CD4-positive, alpha-beta memory T cell (primary cell): ENCODE measurements at regions not wholly inside any gene's neighbourhood (a gene's known extent, or its start where the extent isn't known, plus 50 kb on each side); places are given as distances from the start of the nearest gene placed in this dataset.

Source experiments
- CTCF ChIA-PET: fragments of 350-600 bp; sonication (Branson Sonifier 250); formaldehyde crosslinking; loops from one replicate; lab custom pipeline; 2021; ENCODE audit warnings: inconsistent platforms; ENCODE audit not compliant: partially characterized antibody; lab: Charles Lee
- POLR2A ChIA-PET: fragments of 350-600 bp; sonication (Branson Sonifier 250); formaldehyde crosslinking; loops from one replicate; lab custom pipeline; 2021; ENCODE audit not compliant: partially characterized antibody; lab: Charles Lee
- DNase-seq, 5 donors: peaks; one replicate each; pipeline versions ENCODE4 v3.0.0 to v3.0.0-alpha.2; 2020 to 2022; ENCODE audit warnings: mixed read lengths in 1 of 5
- H3K27ac ChIP-seq: one replicate; pipeline ENCODE4 v1.7.0; 2013; ENCODE audit warnings: low read depth, low read length
- H3K27me3 ChIP-seq: 2 replicates; pipeline ENCODE4 v1.7.0; 2013; ENCODE audit warnings: mild to moderate bottlenecking, low read length, moderate library complexity; ENCODE audit not compliant: insufficient read depth
- H3K36me3 ChIP-seq: 2 replicates; pipeline ENCODE4 v1.7.0; 2013; ENCODE audit warnings: mild to moderate bottlenecking, low read length, moderate library complexity; ENCODE audit not compliant: insufficient read depth
- H3K4me1 ChIP-seq: 2 replicates; pipeline ENCODE4 v1.7.0; 2013; ENCODE audit warnings: mild to moderate bottlenecking, low read length, moderate library complexity; ENCODE audit not compliant: insufficient read depth
- H3K4me3 ChIP-seq, 2 donors: one replicate each; pipeline ENCODE4 v1.7.0; 2013; ENCODE audit warnings: low read length in 2 of 2, mild to moderate bottlenecking in 1 of 2
- H3K9me3 ChIP-seq, 2 donors: one replicate each; pipeline ENCODE4 v1.7.0; 2013; ENCODE audit warnings: low read length in 2 of 2, control low read depth in 1 of 2; ENCODE audit not compliant: control insufficient read depth in 1 of 2
- H3K27ac Mint-ChIP-seq, 7 donors: one replicate each; pipeline ENCODE4 v1.8.0; 2020 to 2021; ENCODE audit warnings: mixed read lengths in 7 of 7, mild to moderate bottlenecking in 6 of 7, inconsistent platforms in 3 of 7, moderate library complexity in 3 of 7
- H3K27me3 Mint-ChIP-seq, 2 donors: one replicate each; pipeline ENCODE4 v1.8.0; 2020 to 2021; ENCODE audit warnings: mixed read lengths in 2 of 2
- H3K36me3 Mint-ChIP-seq, 2 donors: one replicate each; pipeline ENCODE4 v1.8.0; 2020 to 2021; ENCODE audit warnings: mixed read lengths in 2 of 2, inconsistent platforms in 1 of 2, mild to moderate bottlenecking in 1 of 2
- H3K4me1 Mint-ChIP-seq, 4 donors: one replicate each; pipeline ENCODE4 v1.8.0; 2020 to 2021; ENCODE audit warnings: mixed read lengths in 4 of 4, mild to moderate bottlenecking in 1 of 4
- H3K4me3 Mint-ChIP-seq, 8 donors: one replicate each; pipeline ENCODE4 v1.8.0; 2020 to 2021; ENCODE audit warnings: mixed read lengths in 8 of 8, mild to moderate bottlenecking in 7 of 8, moderate library complexity in 6 of 8, inconsistent platforms in 3 of 8
- H3K9me3 Mint-ChIP-seq, 8 donors: one replicate each; pipeline ENCODE4 v1.8.0; 2020 to 2021; ENCODE audit warnings: mixed read lengths in 8 of 8, mild to moderate bottlenecking in 5 of 8, inconsistent platforms in 3 of 8, moderate library complexity in 1 of 8
- intact Hi-C: fragments of 100-400 bp; cut with micrococcal nuclease; formaldehyde crosslinking; loops from one replicate; pipeline ENCODE4 v1.15.1; 2023

- ChIA-PET CTCF (no interaction called here), POLR2A (no interaction called here)
- H3K4me3 ChIP-seq, result no peak overlapping the region
- no peak for DNase-seq
- H3K9me3 ChIP-seq, result no peaks in the 10 kb centered on the region
- no peaks in the 10 kb centered on the region for H3K4me1 ChIP-seq
- intact Hi-C loops, result no loop called here
- H3K27ac ChIP-seq, result no peak overlapping the region
- Mint-ChIP-seq H3K27ac (no peak overlapping the region), H3K4me1 (no peaks in the 10 kb centered on the region), H3K9me3 (peaks cover 0 to 5% (median 2%) of the 10 kb centered on the region in 8 donors), H3K4me3 (no peak overlapping the region), H3K27me3 (no peaks in the 10 kb centered on the region), H3K36me3 (no peaks in the 10 kb centered on the region)
- H3K36me3 ChIP-seq, result no peaks in the 10 kb centered on the region
- no peaks in the 10 kb centered on the region for H3K27me3 ChIP-seq
These were observed 101.7 kb upstream of the MYO10 start for GRCh38 chr5:17037751-17038150.

GRCh38 chr5:17039170-17039569 is 103.1 kb upstream of the MYO10 start:
- POLR2A ChIA-PET, result no interaction called here
- no peaks in the 10 kb centered on the region for H3K36me3 Mint-ChIP-seq
- no peak for DNase-seq

GRCh38 chr5:17042041-17042440 is 106.0 kb upstream of the MYO10 start:
- Mint-ChIP-seq H3K4me3 (peak overlapping the region in 1 of 8 donors; percentile 5), H3K27me3 (no peaks in the 10 kb centered on the region), H3K9me3 (peaks cover 0 to 5% (median 0%) of the 10 kb centered on the region in 8 donors), H3K4me1 (no peaks in the 10 kb centered on the region), H3K36me3 (no peaks in the 10 kb centered on the region), H3K27ac (no peak overlapping the region)
- CTCF ChIA-PET, result no interaction called here
- H3K27me3 ChIP-seq, result no peaks in the 10 kb centered on the region
- H3K27ac ChIP-seq, result no peak overlapping the region
- no peak overlapping the region for H3K4me3 ChIP-seq
- no peaks in the 10 kb centered on the region for H3K9me3 ChIP-seq
- no peaks in the 10 kb centered on the region for H3K36me3 ChIP-seq
- DNase-seq, result no peak
- POLR2A ChIA-PET, result no interaction called here
- no peaks in the 10 kb centered on the region for H3K4me1 ChIP-seq
- intact Hi-C loops, result no loop called here

More at GRCh38 chr5:17039170-17039569, 103.1 kb upstream of the MYO10 start:
- H3K27me3 Mint-ChIP-seq, result no peaks in the 10 kb centered on the region
- H3K36me3 ChIP-seq, result no peaks in the 10 kb centered on the region
- no peaks in the 10 kb centered on the region for H3K27me3 ChIP-seq
- peaks cover 0 to 5% (median 0%) of the 10 kb centered on the region in 8 donors for H3K9me3 Mint-ChIP-seq
- H3K4me3 ChIP-seq, result no peak overlapping the region
- no peaks in the 10 kb centered on the region for H3K4me1 Mint-ChIP-seq
- no peaks in the 10 kb centered on the region for H3K4me1 ChIP-seq
- CTCF ChIA-PET, result no interaction called here
- no peak overlapping the region for H3K27ac ChIP-seq
- H3K4me3 Mint-ChIP-seq, result no peak overlapping the region
- no peaks in the 10 kb centered on the region for H3K9me3 ChIP-seq
- intact Hi-C loops, result no loop called here
- H3K27ac Mint-ChIP-seq, result no peak overlapping the region

GRCh38 chr5:17046320-17046719 is 110.2 kb upstream of the MYO10 start:
- no peaks in the 10 kb centered on the region for H3K4me1 Mint-ChIP-seq
- Histone ChIP-seq H3K4me3 (no peak overlapping the region), H3K36me3 (no peaks in the 10 kb centered on the region), H3K9me3 (no peaks in the 10 kb centered on the region), H3K27me3 (no peaks in the 10 kb centered on the region), H3K4me1 (no peaks in the 10 kb centered on the region), H3K27ac (no peak overlapping the region)
- no peaks in the 10 kb centered on the region for H3K27me3 Mint-ChIP-seq
- H3K27ac Mint-ChIP-seq, result no peak overlapping the region
- no peak overlapping the region for H3K4me3 Mint-ChIP-seq
- ChIA-PET POLR2A (no interaction called here), CTCF (no interaction called here)
- intact Hi-C loops, result no loop called here
- no peaks in the 10 kb centered on the region for H3K36me3 Mint-ChIP-seq
- peaks cover 0 to 3% (median 0%) of the 10 kb centered on the region in 8 donors for H3K9me3 Mint-ChIP-seq
- DNase-seq, result no peak

GRCh38 chr5:17050236-17050635 is 114.1 kb upstream of the MYO10 start:
- Histone ChIP-seq H3K9me3 (no peaks in the 10 kb centered on the region), H3K36me3 (no peaks in the 10 kb centered on the region), H3K27me3 (no peaks in the 10 kb centered on the region), H3K4me1 (no peaks in the 10 kb centered on the region), H3K27ac (no peak overlapping the region), H3K4me3 (no peak overlapping the region)
- no peak overlapping the region for H3K27ac Mint-ChIP-seq
- no peaks in the 10 kb centered on the region for H3K4me1 Mint-ChIP-seq
- no peaks in the 10 kb centered on the region for H3K36me3 Mint-ChIP-seq
- no peaks in the 10 kb centered on the region for H3K27me3 Mint-ChIP-seq
- H3K4me3 Mint-ChIP-seq, result no peak overlapping the region
- POLR2A ChIA-PET, result no interaction called here
- no peak for DNase-seq
- peaks cover 0 to 1% (median 0%) of the 10 kb centered on the region in 8 donors for H3K9me3 Mint-ChIP-seq
- CTCF ChIA-PET, result no interaction called here
- intact Hi-C loops, result no loop called here

GRCh38 chr5:17054911-17055310 is 118.8 kb upstream of the MYO10 start:
- POLR2A ChIA-PET, result no interaction called here
- Histone ChIP-seq H3K27me3 (no peaks in the 10 kb centered on the region), H3K4me3 (no peak overlapping the region), H3K36me3 (no peaks in the 10 kb centered on the region), H3K9me3 (no peaks in the 10 kb centered on the region), H3K27ac (no peak overlapping the region), H3K4me1 (no peaks in the 10 kb centered on the region)
- DNase-seq, result no peak
- no peaks in the 10 kb centered on the region for H3K4me1 Mint-ChIP-seq
- CTCF ChIA-PET, result no interaction called here
- no peaks in the 10 kb centered on the region for H3K36me3 Mint-ChIP-seq
- peaks cover 0 to 3% of the 10 kb centered on the region in 2 donors for H3K27me3 Mint-ChIP-seq
- no peak overlapping the region for H3K27ac Mint-ChIP-seq
- H3K4me3 Mint-ChIP-seq, result no peak overlapping the region
- H3K9me3 Mint-ChIP-seq, result peaks cover 0 to 5% (median 0%) of the 10 kb centered on the region in 8 donors
- intact Hi-C loops, result no loop called here

GRCh38 chr5:17056141-17056631 is 120.1 kb upstream of the MYO10 start:
- intact Hi-C loops, result no loop called here
- ChIA-PET CTCF (no interaction called here), POLR2A (no interaction called here)
- H3K4me3 ChIP-seq, result no peak overlapping the region
- H3K9me3 Mint-ChIP-seq, result peaks cover 0 to 5% (median 0%) of the 10 kb centered on the region in 8 donors
- H3K4me1 ChIP-seq, result no peaks in the 10 kb centered on the region
- no peaks in the 10 kb centered on the region for H3K9me3 ChIP-seq
- DNase-seq, result no peak
- H3K4me1 Mint-ChIP-seq, result no peaks in the 10 kb centered on the region
- H3K27ac Mint-ChIP-seq, result no peak overlapping the region
- H3K36me3 ChIP-seq, result no peaks in the 10 kb centered on the region
- no peak overlapping the region for H3K4me3 Mint-ChIP-seq
- no peaks in the 10 kb centered on the region for H3K36me3 Mint-ChIP-seq
- H3K27me3 ChIP-seq, result no peaks in the 10 kb centered on the region
- H3K27me3 Mint-ChIP-seq, result peaks cover 0 to 3% of the 10 kb centered on the region in 2 donors
- no peak overlapping the region for H3K27ac ChIP-seq

GRCh38 chr5:17058438-17058837 is 122.3 kb upstream of the MYO10 start:
- Histone ChIP-seq H3K4me3 (no peak overlapping the region), H3K9me3 (no peaks in the 10 kb centered on the region), H3K27me3 (no peaks in the 10 kb centered on the region), H3K36me3 (no peaks in the 10 kb centered on the region), H3K27ac (no peak overlapping the region), H3K4me1 (no peaks in the 10 kb centered on the region)
- intact Hi-C loops, result no loop called here
- Mint-ChIP-seq H3K27ac (no peak overlapping the region), H3K4me3 (no peak overlapping the region), H3K4me1 (no peaks in the 10 kb centered on the region), H3K27me3 (peaks cover 0 to 3% of the 10 kb centered on the region in 2 donors), H3K9me3 (peaks cover 0 to 10% (median 1%) of the 10 kb centered on the region in 8 donors), H3K36me3 (no peaks in the 10 kb centered on the region)
- POLR2A ChIA-PET, result no interaction called here
- CTCF ChIA-PET, result no interaction called here
- no peak for DNase-seq
